NCI-H510A treated with DMSO at 0.1 percent for 48 hours (cell line): ENCODE measurements at regions not wholly inside any gene's neighbourhood (a gene's known extent, or its start where the extent isn't known, plus 50 kb on each side); places are given as distances from the start of the nearest gene placed in this dataset.
"Not testable (repeated sequence)": the region's sequence is repeated elsewhere in the genome, so short reads cannot be mapped to it uniquely, and the experiment has no call there.

Source experiments
- DNase-seq: peaks from one replicate; lab custom pipeline; 2025; lab: John Stamatoyannopoulos, UW

GRCh38 chr13:85216576-85216975 is 582.6 kb downstream of the SLITRK6 start:
- DNase-seq: no peak

- no peak for DNase-seq
Measured at GRCh38 chr13:85212692-85213091, 586.5 kb downstream of the SLITRK6 start.

DNA sequence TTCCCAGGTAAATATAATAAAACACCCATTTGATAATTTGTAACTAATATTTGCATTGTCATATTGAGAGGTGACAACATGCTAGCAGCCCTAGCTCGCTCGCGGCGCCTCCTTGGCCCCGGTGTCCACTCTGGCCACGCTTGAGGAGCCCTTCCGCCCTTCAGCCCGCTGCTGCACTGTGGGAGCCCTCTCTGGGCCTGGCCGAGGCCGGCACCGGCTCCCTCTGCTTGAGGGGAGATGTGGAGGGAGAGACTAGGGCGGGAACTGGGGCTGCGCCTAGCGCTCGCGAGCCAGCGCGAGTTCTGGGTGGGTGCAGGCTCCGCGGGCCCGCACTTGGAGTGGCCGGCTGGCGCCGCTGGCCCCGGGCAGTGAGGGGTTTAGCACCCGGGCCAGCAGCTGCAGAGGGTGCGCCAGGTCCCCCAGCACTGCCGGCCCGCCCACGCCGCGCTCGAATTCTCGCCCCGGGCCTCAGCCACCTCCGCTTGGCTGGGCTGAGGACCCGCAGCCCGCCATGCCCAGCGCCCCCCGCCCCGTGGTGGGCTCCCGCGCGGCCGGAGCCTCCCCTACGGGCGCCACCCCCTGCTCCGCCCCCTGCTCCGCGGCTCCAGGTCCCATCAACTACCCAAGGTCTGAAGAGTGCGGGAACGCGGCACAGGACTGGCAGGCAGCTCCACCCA is 594.4 kb downstream of the SLITRK6 start:
- DNase-seq: no peak

DNA sequence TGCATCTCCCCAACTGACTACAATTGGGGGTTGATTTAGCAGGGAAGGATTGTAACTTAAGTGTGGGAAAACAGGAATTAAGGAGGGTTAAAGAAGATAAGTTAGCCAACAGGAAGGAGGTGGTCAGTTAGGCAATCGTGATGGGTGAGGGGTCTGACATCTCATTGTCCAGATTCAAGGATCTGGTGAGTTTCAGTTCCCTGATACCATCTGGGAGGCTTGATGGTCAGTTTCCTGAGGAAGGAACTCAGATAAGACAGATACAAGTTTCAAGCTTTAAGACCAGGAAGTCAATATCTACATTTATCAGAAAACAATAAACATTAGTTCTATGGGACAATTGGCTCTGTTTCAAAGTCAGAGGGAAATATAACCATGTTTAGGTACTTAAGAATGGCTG is 601.8 kb downstream of the SLITRK6 start:
- no peak for DNase-seq

GRCh38 chr13:85194482-85194881 is 604.7 kb downstream of the SLITRK6 start:
- peak; percentile 84 for DNase-seq

- no peak for DNase-seq
Measured at GRCh38 chr13:85191996-85192718, 607.1 kb downstream of the SLITRK6 start.

DNA sequence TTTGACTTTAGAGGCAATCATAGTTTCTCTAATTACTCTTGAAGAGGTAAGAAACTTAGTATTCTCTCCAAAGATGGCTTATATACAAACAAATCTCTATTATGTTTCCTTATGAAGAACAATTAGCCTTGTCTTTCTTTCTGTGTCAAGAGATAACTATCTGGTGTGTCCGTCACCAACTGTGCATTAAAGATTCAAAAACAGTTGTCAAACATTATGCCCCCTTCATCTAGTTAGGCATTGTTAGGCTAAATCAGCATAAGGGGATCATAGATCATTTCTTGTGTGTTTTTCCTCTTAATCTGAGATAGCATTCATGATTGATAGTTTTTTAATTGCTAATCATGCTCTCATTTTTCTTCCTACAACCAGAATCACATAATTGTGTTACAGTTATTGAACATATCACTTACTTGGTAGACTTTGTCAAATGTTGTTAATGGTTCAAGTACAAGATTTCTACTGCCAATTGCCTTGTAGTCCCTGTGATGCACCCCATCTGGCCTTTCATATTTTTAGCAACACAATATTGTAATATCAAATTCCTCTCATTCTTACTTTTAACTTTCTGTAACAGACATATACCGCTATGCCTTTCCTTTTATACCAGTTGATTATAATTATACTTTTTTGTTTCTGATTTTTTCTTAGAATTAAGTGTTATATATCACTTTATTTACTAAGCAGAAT is 612.7 kb downstream of the SLITRK6 start:
- DNase-seq: no peak

DNA sequence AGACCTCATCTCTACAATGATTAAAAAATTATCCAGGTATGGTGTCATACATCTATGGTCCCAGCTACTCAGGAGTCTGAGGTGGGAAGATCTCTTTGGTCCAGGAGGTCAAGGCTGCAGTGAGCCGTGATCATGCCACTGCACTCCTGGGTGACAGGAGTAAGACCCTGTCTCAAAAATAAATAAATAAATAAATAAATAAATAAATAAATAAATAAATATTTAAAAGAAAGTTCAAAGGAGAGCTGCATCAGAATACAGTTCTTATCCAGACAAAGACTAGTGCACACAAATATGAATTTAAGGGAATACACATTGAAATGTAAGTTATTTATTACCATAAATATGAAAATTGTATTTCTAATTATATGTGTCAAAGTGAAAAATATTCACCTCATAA is 624.9 kb downstream of the SLITRK6 start:
- DNase-seq: no peak

- peak; percentile 64 for DNase-seq
Measured at GRCh38 chr13:85170372-85170771, 628.8 kb downstream of the SLITRK6 start.

- DNase-seq: no peak
Measured at GRCh38 chr13:85166891-85167290, 632.3 kb downstream of the SLITRK6 start.

GRCh38 chr13:85163063-85163462 is 636.2 kb downstream of the SLITRK6 start:
- DNase-seq: no peak

- DNase-seq: peak; percentile 76
Measured at GRCh38 chr13:85148009-85148408, 651.2 kb downstream of the SLITRK6 start.

GRCh38 chr13:85142351-85142927 is 656.8 kb downstream of the SLITRK6 start:
- DNase-seq: no peak

GRCh38 chr13:85141401-85141800 is 657.8 kb downstream of the SLITRK6 start:
- no peak for DNase-seq

DNA sequence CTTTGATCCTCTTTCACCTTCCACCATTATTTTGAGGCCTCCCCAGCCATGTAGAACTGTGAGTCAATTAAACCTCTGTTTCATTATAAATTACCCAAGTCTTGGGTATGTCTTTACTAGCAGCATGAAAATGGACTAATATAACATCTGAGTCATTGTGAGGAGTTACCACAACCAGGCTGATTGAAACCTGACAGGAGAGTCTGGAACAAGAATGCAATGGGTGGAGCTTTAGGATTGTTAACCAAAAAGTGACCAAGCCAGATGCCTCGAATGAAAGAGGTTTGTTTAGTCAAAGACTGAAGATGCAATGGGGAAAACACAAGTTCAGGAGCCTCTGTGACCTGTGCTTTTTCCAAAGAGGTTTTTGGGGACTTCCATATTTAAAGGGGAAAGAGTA is 659.0 kb downstream of the SLITRK6 start:
- DNase-seq: no peak

DNA sequence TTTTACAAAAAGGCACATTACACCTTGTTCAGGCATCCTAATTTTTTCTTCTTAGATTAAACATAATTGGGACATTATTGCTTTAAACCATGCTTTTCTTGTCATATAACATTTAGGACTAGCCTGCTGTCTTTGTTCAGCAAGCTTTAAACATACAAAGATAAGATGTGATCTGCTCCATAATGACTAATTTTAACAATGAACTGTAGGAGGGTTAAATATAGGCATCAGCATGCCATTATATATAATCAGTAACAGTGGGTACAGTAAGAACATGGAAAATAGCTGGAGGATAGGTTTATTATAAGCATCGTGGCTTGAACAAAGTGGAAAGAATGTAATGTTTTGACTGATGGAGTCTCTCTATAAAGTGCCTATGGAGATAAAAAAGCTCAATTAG is 661.7 kb downstream of the SLITRK6 start:
- no peak for DNase-seq

- DNase-seq: no peak
Measured at GRCh38 chr13:85132986-85133385, 666.2 kb downstream of the SLITRK6 start.

DNA sequence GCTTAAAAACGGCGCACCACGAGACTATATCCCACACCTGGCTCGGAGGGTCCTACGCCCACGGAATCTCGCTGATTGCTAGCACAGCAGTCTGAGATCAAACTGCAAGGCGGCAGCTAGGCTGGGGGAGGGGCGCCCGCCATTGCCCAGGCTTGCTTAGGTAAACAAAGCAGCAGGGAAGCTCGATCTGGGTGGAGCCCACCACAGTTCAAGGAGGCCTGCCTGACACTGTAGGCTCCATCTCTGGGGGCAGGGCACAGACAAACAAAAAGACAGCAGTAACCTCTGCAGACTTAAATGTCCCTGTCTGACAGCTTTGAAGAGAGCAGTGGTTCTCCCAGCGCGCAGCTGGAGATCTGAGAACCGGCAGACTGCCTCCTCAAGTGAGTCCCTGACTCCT is 675.7 kb downstream of the SLITRK6 start:
- not testable (repeated sequence) for DNase-seq

- DNase-seq: peak; percentile 86
Measured at GRCh38 chr13:85108356-85108755, 690.9 kb downstream of the SLITRK6 start.

GRCh38 chr13:85099245-85099644 is 700.0 kb downstream of the SLITRK6 start:
- DNase-seq: no peak

GRCh38 chr13:85095418-85096272 is 703.6 kb downstream of the SLITRK6 start:
- no peak for DNase-seq

DNA sequence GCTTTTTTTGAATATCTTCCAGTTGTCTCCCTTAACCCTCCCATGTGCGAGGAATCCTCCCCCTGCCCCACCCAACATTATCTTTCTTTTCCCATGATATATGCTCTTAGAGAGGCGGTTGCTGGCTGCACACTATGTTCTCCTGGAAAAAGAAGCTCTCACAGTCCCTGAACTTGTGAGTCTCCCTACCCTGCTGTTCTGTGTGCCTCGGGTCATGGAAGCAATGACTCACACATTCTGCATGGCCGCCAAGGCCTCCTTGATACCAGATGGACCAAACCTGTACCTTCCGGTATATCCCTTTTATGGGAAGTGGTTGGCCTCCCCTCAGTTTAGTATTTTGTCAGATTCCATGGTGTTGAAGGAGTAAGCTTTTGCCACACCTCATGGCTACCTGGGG is 705.4 kb downstream of the SLITRK6 start:
- DNase-seq: no peak
